CD8-positive, alpha-beta memory T cell (primary cell): ENCODE measurements at regions not wholly inside any gene's neighbourhood (a gene's known extent, or its start where the extent isn't known, plus 50 kb on each side); places are given as distances from the start of the nearest gene placed in this dataset.

ENCODE experiments used
- CTCF ChIA-PET: fragments of 350-600 bp; sonication (Branson Sonifier 250); formaldehyde crosslinking; loops from one replicate; lab custom pipeline; 2021; ENCODE audit warnings: antibody characterized with exemption; lab: Charles Lee
- POLR2A ChIA-PET: fragments of 350-600 bp; sonication (Branson Sonifier 250); formaldehyde crosslinking; loops from one replicate; lab custom pipeline; 2021; ENCODE audit warnings: antibody characterized with exemption; lab: Charles Lee
- DNase-seq, 5 donors: peaks; one replicate each; pipeline versions ENCODE4 v3.0.0 to v3.0.0-alpha.2; 2020 to 2022; ENCODE audit warnings: mixed read lengths in 1 of 5
- H3K27ac ChIP-seq: one replicate; pipeline ENCODE4 v1.7.0; 2013; ENCODE audit warnings: low read depth, mild to moderate bottlenecking, low read length, moderate library complexity
- H3K27me3 ChIP-seq: 2 replicates; pipeline ENCODE4 v1.7.0; 2013; ENCODE audit warnings: low read length, mild to moderate bottlenecking; ENCODE audit not compliant: insufficient read depth, poor library complexity, severe bottlenecking
- H3K36me3 ChIP-seq: 2 replicates; pipeline ENCODE4 v1.7.0; 2013; ENCODE audit warnings: mild to moderate bottlenecking, low read length, moderate library complexity; ENCODE audit not compliant: insufficient read depth
- H3K4me1 ChIP-seq: 2 replicates; pipeline ENCODE4 v1.7.0; 2013; ENCODE audit warnings: mild to moderate bottlenecking, low read length, moderate library complexity; ENCODE audit not compliant: insufficient read depth
- H3K4me3 ChIP-seq: 2 replicates; pipeline ENCODE4 v1.7.0; 2013; ENCODE audit warnings: mild to moderate bottlenecking, low read length
- H3K9me3 ChIP-seq: 2 replicates; pipeline ENCODE4 v1.7.0; 2013; ENCODE audit warnings: mild to moderate bottlenecking, low read length
- H3K27ac Mint-ChIP-seq, 8 donors: one replicate each; pipeline ENCODE4 v1.8.0; 2020 to 2021; ENCODE audit warnings: mixed read lengths in 8 of 8, mild to moderate bottlenecking in 6 of 8, inconsistent platforms in 3 of 8, moderate library complexity in 3 of 8
- H3K27me3 Mint-ChIP-seq, 2 donors: one replicate each; pipeline ENCODE4 v1.8.0; 2020 to 2021; ENCODE audit warnings: mixed read lengths in 2 of 2, mild to moderate bottlenecking in 1 of 2, moderate library complexity in 1 of 2
- H3K36me3 Mint-ChIP-seq, 3 donors: one replicate each; pipeline ENCODE4 v1.8.0; 2020 to 2021; ENCODE audit warnings: mixed read lengths in 3 of 3, inconsistent platforms in 1 of 3, mild to moderate bottlenecking in 1 of 3
- H3K4me1 Mint-ChIP-seq, 3 donors: one replicate each; pipeline ENCODE4 v1.8.0; 2020 to 2021; ENCODE audit warnings: mixed read lengths in 3 of 3, inconsistent platforms in 1 of 3, mild to moderate bottlenecking in 1 of 3
- H3K4me3 Mint-ChIP-seq, 7 donors: one replicate each; pipeline ENCODE4 v1.8.0; 2020 to 2021; ENCODE audit warnings: mixed read lengths in 7 of 7, mild to moderate bottlenecking in 6 of 7, moderate library complexity in 4 of 7, inconsistent platforms in 2 of 7
- H3K9me3 Mint-ChIP-seq, 5 donors: one replicate each; pipeline ENCODE4 v1.8.0; 2020 to 2022; ENCODE audit warnings: mixed read lengths in 5 of 5, mild to moderate bottlenecking in 3 of 5, moderate library complexity in 2 of 5, inconsistent platforms in 1 of 5

GRCh38 chr18:46243673-46244072, 139.5 kb downstream of the HAUS1 start:
- H3K36me3 Mint-ChIP-seq = peaks cover 0 to 16% (median 4%) of the 10 kb centered on the region in 3 donors
- Histone ChIP-seq H3K9me3 (no peaks in the 10 kb centered on the region), H3K4me3 (no peak overlapping the region), H3K27ac (no peak overlapping the region), H3K36me3 (no peaks in the 10 kb centered on the region), H3K4me1 (peaks cover 23% of the 10 kb centered on the region), H3K27me3 (no peaks in the 10 kb centered on the region)
- no peak overlapping the region for H3K4me3 Mint-ChIP-seq
- peaks cover 30 to 66% (median 53%) of the 10 kb centered on the region in 3 donors for H3K4me1 Mint-ChIP-seq
- CTCF ChIA-PET = no interaction called here
- no peak for DNase-seq
- peak overlapping the region in 2 of 8 donors; percentile 6 to 60 for H3K27ac Mint-ChIP-seq
- no peaks in the 10 kb centered on the region for H3K27me3 Mint-ChIP-seq
- no peaks in the 10 kb centered on the region for H3K9me3 Mint-ChIP-seq
- POLR2A ChIA-PET = no interaction called here

GRCh38 chr18:46246101-46246500, 141.9 kb downstream of the HAUS1 start:
- Histone ChIP-seq H3K27me3 (no peaks in the 10 kb centered on the region), H3K9me3 (no peaks in the 10 kb centered on the region), H3K36me3 (no peaks in the 10 kb centered on the region), H3K4me3 (no peak overlapping the region), H3K4me1 (peaks cover 47% of the 10 kb centered on the region), H3K27ac (no peak overlapping the region)
- Mint-ChIP-seq H3K27ac (peak overlapping the region in 6 of 8 donors; percentile 24 to 96 (median 58)), H3K36me3 (peaks cover 0 to 6% (median 2%) of the 10 kb centered on the region in 3 donors), H3K27me3 (no peaks in the 10 kb centered on the region), H3K4me3 (no peak overlapping the region), H3K4me1 (peaks cover 41 to 69% (median 61%) of the 10 kb centered on the region in 3 donors), H3K9me3 (no peaks in the 10 kb centered on the region)
- DNase-seq = no peak
- POLR2A ChIA-PET = no interaction called here
- CTCF ChIA-PET = interaction anchor here (1.7 kb wide), 1 partner anchor 412 kb away, joined by 4 read pairs; no protein-coding TSS in a partner anchor

GRCh38 chr18:46247942-46248341, 143.8 kb downstream of the HAUS1 start:
- no peaks in the 10 kb centered on the region for H3K36me3 ChIP-seq
- DNase-seq = no peak
- H3K36me3 Mint-ChIP-seq = peaks cover 0 to 6% (median 3%) of the 10 kb centered on the region in 3 donors
- CTCF ChIA-PET = interaction anchor here (1.5 kb wide), 1 partner anchor 75 kb away, joined by 4 read pairs; a partner anchor contains a TSS
- H3K9me3 Mint-ChIP-seq = no peaks in the 10 kb centered on the region
- peaks cover 41 to 67% (median 65%) of the 10 kb centered on the region in 3 donors for H3K4me1 Mint-ChIP-seq
- H3K4me3 Mint-ChIP-seq = peak overlapping the region in 3 of 7 donors; percentile 30 to 75 (median 45)
- H3K4me3 ChIP-seq = no peak overlapping the region
- no peaks in the 10 kb centered on the region for H3K9me3 ChIP-seq
- no peaks in the 10 kb centered on the region for H3K27me3 Mint-ChIP-seq
- peak overlapping the region; percentile 54 to 100 (median 87) for H3K27ac Mint-ChIP-seq
- no peaks in the 10 kb centered on the region for H3K27me3 ChIP-seq
- H3K4me1 ChIP-seq = peaks cover 51% of the 10 kb centered on the region
- POLR2A ChIA-PET = interaction anchor here (0.6 kb wide), 1 partner anchor 21 kb away, joined by 6 read pairs; no protein-coding TSS in a partner anchor
- H3K27ac ChIP-seq = no peak overlapping the region

- no peaks in the 10 kb centered on the region for H3K9me3 Mint-ChIP-seq
- peaks cover 4% of the 10 kb centered on the region for H3K36me3 ChIP-seq
- DNase-seq = peak; percentile 8 to 76 (median 66)
- no peaks in the 10 kb centered on the region for H3K27me3 Mint-ChIP-seq
- peaks cover 39% of the 10 kb centered on the region for H3K4me1 ChIP-seq
- no peaks in the 10 kb centered on the region for H3K9me3 ChIP-seq
- peaks cover 0 to 26% (median 11%) of the 10 kb centered on the region in 3 donors for H3K36me3 Mint-ChIP-seq
- peak overlapping the region; percentile 47 for H3K4me3 ChIP-seq
- H3K27me3 ChIP-seq = no peaks in the 10 kb centered on the region
- peak overlapping the region; percentile 79 to 86 (median 84) for H3K4me3 Mint-ChIP-seq
- peaks cover 39 to 75% (median 63%) of the 10 kb centered on the region in 3 donors for H3K4me1 Mint-ChIP-seq
- CTCF ChIA-PET = interaction anchor here (0.8 to 1.2 kb wide), 4 partner anchors 10 to 408 kb away, joined by 3 to 13 read pairs (median 3); a partner anchor contains a TSS
- peak overlapping the region; percentile 90 to 100 (median 96) for H3K27ac Mint-ChIP-seq
- POLR2A ChIA-PET = interaction anchor here (0.6 kb wide), 1 partner anchor 92 kb away, joined by 3 read pairs; no protein-coding TSS in a partner anchor
- H3K27ac ChIP-seq = peak overlapping the region; percentile 62
These were observed 146.1 kb downstream of the HAUS1 start for GRCh38 chr18:46250084-46250811.

- Mint-ChIP-seq H3K27me3 (no peaks in the 10 kb centered on the region), H3K27ac (peak overlapping the region; percentile 90 to 100 (median 96)), H3K36me3 (peaks cover 0 to 29% (median 13%) of the 10 kb centered on the region in 3 donors), H3K9me3 (no peaks in the 10 kb centered on the region), H3K4me1 (peaks cover 39 to 75% (median 62%) of the 10 kb centered on the region in 3 donors), H3K4me3 (peak overlapping the region; percentile 79 to 86 (median 84))
- Histone ChIP-seq H3K36me3 (peaks cover 4% of the 10 kb centered on the region), H3K9me3 (no peaks in the 10 kb centered on the region), H3K27me3 (no peaks in the 10 kb centered on the region), H3K4me1 (peaks cover 38% of the 10 kb centered on the region), H3K4me3 (peak overlapping the region; percentile 36), H3K27ac (peak overlapping the region; percentile 62)
- CTCF ChIA-PET = interaction anchor here (0.8 to 1.2 kb wide), 4 partner anchors 10 to 408 kb away, joined by 3 to 13 read pairs (median 3); a partner anchor contains a TSS
- no peak for DNase-seq
- POLR2A ChIA-PET = interaction anchor here (0.6 kb wide), 1 partner anchor 93 kb away, joined by 3 read pairs; no protein-coding TSS in a partner anchor
These were observed 146.6 kb downstream of the HAUS1 start for GRCh38 chr18:46250812-46251173.

GRCh38 chr18:46252759-46253158, 148.6 kb downstream of the HAUS1 start:
- H3K36me3 ChIP-seq = peaks cover 4% of the 10 kb centered on the region
- Mint-ChIP-seq H3K27me3 (no peaks in the 10 kb centered on the region), H3K4me3 (no peak overlapping the region), H3K4me1 (peaks cover 42 to 78% (median 65%) of the 10 kb centered on the region in 3 donors), H3K9me3 (no peaks in the 10 kb centered on the region), H3K36me3 (peaks cover 9 to 46% (median 22%) of the 10 kb centered on the region in 3 donors), H3K27ac (peak overlapping the region in 5 of 8 donors; percentile 20 to 80 (median 44))
- H3K4me1 ChIP-seq = peaks cover 31% of the 10 kb centered on the region
- no peak overlapping the region for H3K27ac ChIP-seq
- CTCF ChIA-PET = interaction anchor here (3.1 kb wide), 1 partner anchor 79 kb away, joined by 11 read pairs; a partner anchor contains a TSS
- H3K27me3 ChIP-seq = no peaks in the 10 kb centered on the region
- no peaks in the 10 kb centered on the region for H3K9me3 ChIP-seq
- no peak for DNase-seq
- POLR2A ChIA-PET = no interaction called here
- H3K4me3 ChIP-seq = no peak overlapping the region

- H3K9me3 ChIP-seq = no peaks in the 10 kb centered on the region
- ChIA-PET POLR2A (no interaction called here), CTCF (interaction anchor here (0.8 to 3.1 kb wide), 2 partner anchors 78 to 80 kb away, joined by 4 to 11 read pairs; a partner anchor contains a TSS)
- DNase-seq = no peak
- peaks cover 37 to 73% (median 58%) of the 10 kb centered on the region in 3 donors for H3K4me1 Mint-ChIP-seq
- H3K9me3 Mint-ChIP-seq = no peaks in the 10 kb centered on the region
- no peak overlapping the region for H3K27ac ChIP-seq
- H3K36me3 ChIP-seq = peaks cover 4% of the 10 kb centered on the region
- H3K4me1 ChIP-seq = peaks cover 28% of the 10 kb centered on the region
- H3K27me3 Mint-ChIP-seq = no peaks in the 10 kb centered on the region
- H3K4me3 ChIP-seq = no peak overlapping the region
- peak overlapping the region in 4 of 8 donors; percentile 52 to 82 (median 70) for H3K27ac Mint-ChIP-seq
- peaks cover 9 to 45% (median 22%) of the 10 kb centered on the region in 3 donors for H3K36me3 Mint-ChIP-seq
- no peak overlapping the region for H3K4me3 Mint-ChIP-seq
- H3K27me3 ChIP-seq = no peaks in the 10 kb centered on the region
These were observed 149.3 kb downstream of the HAUS1 start for GRCh38 chr18:46253498-46253897.
